OCI-LY3 (cell line): ENCODE measurements at regions not wholly inside any gene's neighbourhood (a gene's known extent, or its start where the extent isn't known, plus 50 kb on each side); places are given as distances from the start of the nearest gene placed in this dataset.

Experiments used
- CTCF ChIP-seq: fragments of 200-600, 300-600 bp; sonication (generic); IDR thresholded peaks from 2 replicates; pipeline ENCODE4 v1.5.1; 2014; ENCODE audit warnings: antibody characterized with exemption, low read length, low read depth
- EZH2phosphoT487 ChIP-seq: fragments of 200-600 bp; shearing (Covaris generic); IDR thresholded peaks from 2 replicates; pipeline ENCODE4 v1.6.1; 2018; ENCODE audit warnings: antibody characterized with exemption, mixed run types, low read depth

GRCh38 chr2:18078216-18078615, 199.7 kb downstream of the KCNS3 start:
- TF ChIP-seq CTCF, result no peak
- TF ChIP-seq EZH2phosphoT487, result no peak
